K562 (cell line): ENCODE measurements at regions not wholly inside any gene's neighbourhood (a gene's known extent, or its start where the extent isn't known, plus 50 kb on each side); places are given as distances from the start of the nearest gene placed in this dataset.
A peak's percentile ranks its signal among the peaks of the same experiment; 100 is the strongest.

ENCODE experiments used
- ATAC-seq: fragments of 200-7000 bp; cut with Tn5 transposase; 3 replicates; pipeline ENCODE4 v1.9.1; 2020; ENCODE audit warnings: moderate library complexity
- BruUV-seq: library from RNA; stranded (reverse); fragments of 400-500 nt; replicated peaks from 2 replicates; lab custom pipeline; 2021; lab: Mats Ljungman, UMichigan
- CTCF ChIA-PET: fragments of 300-600 bp; formaldehyde crosslinking; extraction: SDS; loops from one replicate; lab custom pipeline; 2021; ENCODE audit warnings: low intra/inter-chr PET ratio; lab: Yijun Ruan, JAX
- POLR2A ChIA-PET: fragments of 300-600, 350-650 bp; sonication (Branson Sonifier 250); formaldehyde crosslinking; extraction: SDS; loops from one replicate; lab custom pipeline; 2021; ENCODE audit warnings: antibody characterized with exemption, inconsistent platforms; lab: Yijun Ruan, JAX
- DNase-seq, 4 experiments: peaks; one replicate each; pipeline versions ENCODE4 v3.0.0 to v3.0.0-alpha.2; 2011 to 2018; ENCODE audit warnings: low spot score in 3 of 4, mixed read lengths in 3 of 4; ENCODE audit errors: extremely low read depth in 1 of 4
- FAIRE-seq: peaks from 2 replicates; lab custom pipeline; 2011; peaks lifted over from hg19 to GRCh38; lab: Jason Lieb, UNC
- H2AFZ ChIP-seq: 2 replicates; pipeline ENCODE4 v1.6.0; 2011; ENCODE audit warnings: low read depth, low read length, control low read depth, inconsistent platforms
- H3K27ac ChIP-seq: fragments of 200-600 bp; 3 replicates; pipeline ENCODE4 v1.8.0; 2011; ENCODE audit warnings: low read depth, mild to moderate bottlenecking, control low read depth, inconsistent platforms, low read length, moderate library complexity, mixed read lengths; ENCODE audit errors: extremely low read depth
- H3K27me3 ChIP-seq, 2 experiments: fragments of 300-600 bp in 1 of 2; 2 replicates in 1 of 2; 3 replicates in 1 of 2; pipeline versions ENCODE4 v1.6.0 to v1.8.0; 2011; ENCODE audit warnings: inconsistent platforms in 2 of 2, low read length in 2 of 2, mild to moderate bottlenecking in 1 of 2, mixed read lengths in 1 of 2, moderate library complexity in 1 of 2; ENCODE audit not compliant: control insufficient read depth in 2 of 2, insufficient read depth in 2 of 2
- H3K36me3 ChIP-seq: fragments of 300-600 bp; 3 replicates; pipeline ENCODE4 v1.8.0; 2011; ENCODE audit warnings: mild to moderate bottlenecking, low read length, inconsistent platforms; ENCODE audit not compliant: control insufficient read depth, insufficient read depth
- H3K4me1 ChIP-seq, 2 experiments: fragments of 200-600 bp in 1 of 2; replicated peaks in 1 of 2; 2 replicates in 1 of 2; 3 replicates in 1 of 2; pipeline versions ENCODE4 v1.5.1 to v1.8.0; 2011; ENCODE audit warnings: inconsistent platforms in 2 of 2, low read length in 2 of 2, mild to moderate bottlenecking in 1 of 2, mixed read lengths in 1 of 2, moderate library complexity in 1 of 2; ENCODE audit not compliant: control insufficient read depth in 2 of 2, insufficient read depth in 2 of 2
- H3K4me2 ChIP-seq: 2 replicates; pipeline ENCODE4 v1.6.1; 2011; ENCODE audit warnings: low read length, control low read depth, inconsistent platforms, mixed read lengths; ENCODE audit not compliant: insufficient read depth
- H3K4me3 ChIP-seq: fragments of 200-600 bp; sonication (generic), shearing (Covaris generic); 2 replicates; pipeline ENCODE4 v1.5.1; 2016; ENCODE audit warnings: control low read depth, inconsistent platforms
- H3K79me2 ChIP-seq: fragments of 200-600 bp; 3 replicates; pipeline ENCODE4 v1.8.0; 2011; ENCODE audit warnings: low read length, inconsistent platforms; ENCODE audit not compliant: control insufficient read depth, insufficient read depth
- H3K9ac ChIP-seq, 2 experiments: 2 replicates each; pipeline versions ENCODE4 v1.6.0 to v1.6.1; 2011; ENCODE audit warnings: low read depth in 2 of 2, low read length in 2 of 2, control low read depth in 1 of 2, inconsistent platforms in 1 of 2, mild to moderate bottlenecking in 1 of 2, mixed read lengths in 1 of 2; ENCODE audit not compliant: insufficient read depth in 1 of 2
- H3K9me1 ChIP-seq: one replicate; pipeline ENCODE4 v1.6.0; 2011; ENCODE audit warnings: inconsistent platforms, mild to moderate bottlenecking, low read length, moderate library complexity; ENCODE audit not compliant: control insufficient read depth, insufficient read depth
- H3K9me3 ChIP-seq: replicated peaks from 2 replicates; pipeline ENCODE4 v1.5.1; 2011; ENCODE audit warnings: low read depth, low read length, inconsistent platforms; ENCODE audit not compliant: control insufficient read depth, insufficient read depth
- H4K20me1 ChIP-seq: replicated peaks from 2 replicates; pipeline ENCODE4 v1.6.1; 2011; ENCODE audit warnings: low read length, inconsistent platforms, mixed read lengths; ENCODE audit not compliant: control insufficient read depth, insufficient read depth
- BHLHE40 ChIP-seq: IDR thresholded peaks from 2 replicates; pipeline ENCODE4 v1.6.1; 2011; ENCODE audit warnings: low read length, improper control_type of control experiment
- CBFB ChIP-seq: sonication (generic); formaldehyde crosslinking; IDR thresholded peaks from 2 replicates; pipeline ENCODE4 v1.4.0; 2020; ENCODE audit warnings: mild to moderate bottlenecking, missing genetic modification reagents
- CHD4 ChIP-seq: fragments of 200-600 bp; sonication (generic); IDR thresholded peaks from 3 replicates; pipeline ENCODE4 v1.6.1; 2012; ENCODE audit warnings: low read depth, mild to moderate bottlenecking, mixed read lengths, low read length, inconsistent platforms; ENCODE audit not compliant: insufficient read depth, insufficient replicate concordance, poor library complexity, severe bottlenecking
- ELF4 ChIP-seq: fragments of 450-650 bp; formaldehyde crosslinking; IDR thresholded peaks from 2 replicates; pipeline ENCODE4 v1.4.0; 2022; ENCODE audit warnings: missing genetic modification characterization
- MIER1 ChIP-seq: fragments of 450-650 bp; IDR thresholded peaks from 2 replicates; pipeline ENCODE4 v1.6.1; 2016; ENCODE audit warnings: antibody characterized with exemption, mild to moderate bottlenecking, low read depth
- MTA3 ChIP-seq: fragments of 450-650 bp; formaldehyde crosslinking; IDR thresholded peaks from 2 replicates; pipeline ENCODE4 v1.6.1; 2017; ENCODE audit warnings: mild to moderate bottlenecking, borderline replicate concordance
- NFYB ChIP-seq: IDR thresholded peaks from 2 replicates; pipeline ENCODE4 v1.6.1; 2011; ENCODE audit warnings: mild to moderate bottlenecking, moderate library complexity; ENCODE audit not compliant: insufficient read length; ENCODE audit errors: extremely low read depth
- PCBP2 ChIP-seq: fragments of 200-400 bp; formaldehyde crosslinking; IDR thresholded peaks from 2 replicates; pipeline ENCODE4 v1.6.1; 2018; ENCODE audit warnings: low read length, low read depth, mild to moderate bottlenecking, moderate library complexity; ENCODE audit not compliant: poor library complexity, severe bottlenecking
- PHB2 ChIP-seq: fragments of 450-650 bp; IDR thresholded peaks from 2 replicates; pipeline ENCODE4 v1.6.1; 2017; ENCODE audit warnings: low read depth
- ZNF512 ChIP-seq: IDR thresholded peaks from 2 replicates; pipeline ENCODE4 v1.6.1; 2016; ENCODE audit warnings: missing genetic modification characterization, missing compliant biosample characterization
- WGBS: fragments of 100-300 bp; shearing (Covaris generic); methylation state at CpG from one replicate; pipeline ENCODE4 v1.1.6; 2016; ENCODE audit warnings: low coverage, mixed read lengths; ENCODE audit not compliant: insufficient coverage; ENCODE audit errors: missing lambda C conversion rate; 5-methylcytosine and 5-hydroxymethylcytosine counted together
- in situ Hi-C: fragments of 300-500 bp; cut with MboI; formaldehyde crosslinking; loops from 4 replicates; pipeline ENCODE4 v1.15.0; 2018; ENCODE audit warnings: inconsistent platforms, mixed read lengths
- intact Hi-C: fragments of 100-400 bp; cut with micrococcal nuclease; formaldehyde crosslinking; loops from 2 replicates; pipeline ENCODE4 v1.14.2; 2022

- CTCF ChIA-PET: no interaction called here
- no peaks in the 10 kb centered on the region for H3K9me3 ChIP-seq
- H3K27ac ChIP-seq: no peak overlapping the region
- no peak overlapping the region for H2AFZ ChIP-seq
- H3K4me3 ChIP-seq: no peak overlapping the region
- no peaks in the 10 kb centered on the region for H3K36me3 ChIP-seq
- 6% methylated on average over 3 of the region's 3 CpGs for WGBS
- in situ Hi-C loops: no loop called here
- no peak for FAIRE-seq
- no peak overlapping the region for H3K4me2 ChIP-seq
- TF ChIP-seq NFYB: no peak
- no peak for TF ChIP-seq PHB2
- peak; percentile 2 for TF ChIP-seq PCBP2
- no peak for TF ChIP-seq MIER1
- TF ChIP-seq, all 486 proteins: peak for 1
- no peaks in the 10 kb centered on the region for H4K20me1 ChIP-seq
- intact Hi-C loops: no loop called here
- POLR2A ChIA-PET: no interaction called here
- no peak for ATAC-seq
- H3K79me2 ChIP-seq: no peaks in the 10 kb centered on the region
- H3K9me1 ChIP-seq: no peaks in the 10 kb centered on the region
- no TSS peak for BruUV-seq
- H3K27me3 ChIP-seq: no peaks in the 10 kb centered on the region
- no peaks in the 10 kb centered on the region; a peak in 1 of 5 replicates for H3K4me1 ChIP-seq
- DNase-seq: no peak
- H3K9ac ChIP-seq: no peak overlapping the region
Observed at GRCh38 chr1:101183388-101183699, 53.5 kb upstream of the S1PR1 start.

GRCh38 chr1:101182627-101183387, 54.0 kb upstream of the S1PR1 start:
- Histone ChIP-seq H4K20me1 (no peaks in the 10 kb centered on the region), H2AFZ (no peak overlapping the region), H3K27me3 (no peaks in the 10 kb centered on the region), H3K9me3 (no peaks in the 10 kb centered on the region), H3K4me1 (no peaks in the 10 kb centered on the region; a peak in 1 of 5 replicates), H3K27ac (no peak overlapping the region), H3K79me2 (no peaks in the 10 kb centered on the region), H3K9ac (no peak overlapping the region), H3K4me3 (no peak overlapping the region), H3K9me1 (no peaks in the 10 kb centered on the region), H3K36me3 (no peaks in the 10 kb centered on the region), H3K4me2 (no peak overlapping the region)
- BruUV-seq: no TSS peak
- FAIRE-seq (no peak), ATAC-seq (no peak), DNase-seq (no peak)
- in situ Hi-C loops: no loop called here
- intact Hi-C loops: no loop called here
- POLR2A ChIA-PET: no interaction called here
- CTCF ChIA-PET: no interaction called here
- TF ChIP-seq BHLHE40 (no peak), CBFB (CRISPR knock-in tag) (no peak), CHD4 (no peak), ELF4 (CRISPR knock-in tag) (no peak), ZNF512 (tag) (peak; percentile 85), MTA3 (no peak)
